Caco-2 (cell line): ENCODE measurements at regions not wholly inside any gene's neighbourhood (a gene's known extent, or its start where the extent isn't known, plus 50 kb on each side); places are given as distances from the start of the nearest gene placed in this dataset.

Experiments
- BruUV-seq: library from RNA; stranded (reverse); fragments of 400-500 nt; replicated peaks from 2 replicates; lab custom pipeline; 2021; lab: Mats Ljungman, UMichigan
- CTCF ChIA-PET: fragments of 300-600 bp; sonication (Branson Sonifier 250); formaldehyde crosslinking; loops from one replicate; lab custom pipeline; 2022; ENCODE audit warnings: antibody characterized with exemption; lab: Charles Lee
- POLR2A ChIA-PET: fragments of 300-600 bp; sonication (Branson Sonifier 250); formaldehyde crosslinking; loops from one replicate; lab custom pipeline; 2022; ENCODE audit warnings: antibody characterized with exemption; lab: Charles Lee
- DNase-seq, 2 experiments: peaks; one replicate each; pipeline versions ENCODE4 v3.0.0 to v3.0.0-alpha.2; 2020 to 2022
- H3K27me3 ChIP-seq: replicated peaks from 2 replicates; pipeline ENCODE4 v1.6.0; 2011; ENCODE audit warnings: low read length; ENCODE audit not compliant: control insufficient read depth, insufficient read depth
- H3K36me3 ChIP-seq: 2 replicates; pipeline ENCODE4 v1.5.1; 2011; ENCODE audit warnings: low read length; ENCODE audit not compliant: control insufficient read depth, insufficient read depth
- H3K4me1 ChIP-seq: fragments of 250-450 bp; sonication (Bioruptor Pico); 2 replicates; pipeline ENCODE4 v1.5.1; 2020; ENCODE audit warnings: mild to moderate bottlenecking
- H3K4me3 ChIP-seq: 2 replicates; pipeline ENCODE4 v1.5.1; 2011; ENCODE audit warnings: low read depth, mild to moderate bottlenecking, control low read depth, low read length
- H3K9me3 ChIP-seq: fragments of 250-450 bp; sonication (Bioruptor Pico); 2 replicates; pipeline ENCODE4 v1.5.1; 2020; ENCODE audit warnings: mild to moderate bottlenecking, moderate library complexity
- H3K27ac Mint-ChIP-seq: one replicate; pipeline ENCODE4 v1.8.0; 2022; ENCODE audit warnings: mixed read lengths; ENCODE audit not compliant: unreplicated experiment
- H3K27me3 Mint-ChIP-seq: one replicate; pipeline ENCODE4 v1.8.0; 2022; ENCODE audit warnings: mixed read lengths; ENCODE audit not compliant: insufficient read depth, unreplicated experiment
- H3K36me3 Mint-ChIP-seq: one replicate; pipeline ENCODE4 v1.8.0; 2022; ENCODE audit warnings: mild to moderate bottlenecking, mixed read lengths; ENCODE audit not compliant: insufficient read depth, unreplicated experiment
- H3K4me1 Mint-ChIP-seq: one replicate; pipeline ENCODE4 v1.8.0; 2022; ENCODE audit warnings: low read depth, mixed read lengths; ENCODE audit not compliant: unreplicated experiment
- H3K4me3 Mint-ChIP-seq: one replicate; pipeline ENCODE4 v1.8.0; 2022; ENCODE audit warnings: mild to moderate bottlenecking, moderate library complexity, mixed read lengths; ENCODE audit not compliant: unreplicated experiment
- H3K9me3 Mint-ChIP-seq: one replicate; pipeline ENCODE4 v1.8.0; 2022; ENCODE audit warnings: mixed read lengths; ENCODE audit not compliant: unreplicated experiment
- intact Hi-C: fragments of 100-400 bp; cut with micrococcal nuclease; formaldehyde crosslinking; loops from one replicate; pipeline ENCODE4 v1.10.0; 2022; ENCODE audit not compliant: unreplicated experiment
- TF ChIP-seq, protein P1 (sequence below), 2 experiments: fragments of 200-600 bp in 1 of 2; IDR thresholded peaks; 1 replicate in 1 of 2; 2 replicates in 1 of 2; pipeline versions ENCODE4 v1.5.1 to v1.8.0; 2011 to 2022; ENCODE audit warnings: antibody characterized with exemption in 1 of 2, control low read depth in 1 of 2, inconsistent platforms in 1 of 2, low read depth in 1 of 2, low read length in 1 of 2, mild to moderate bottlenecking in 1 of 2, moderate library complexity in 1 of 2; ENCODE audit not compliant: insufficient read depth in 1 of 2, severe bottlenecking in 1 of 2, unreplicated experiment in 1 of 2

DNA sequence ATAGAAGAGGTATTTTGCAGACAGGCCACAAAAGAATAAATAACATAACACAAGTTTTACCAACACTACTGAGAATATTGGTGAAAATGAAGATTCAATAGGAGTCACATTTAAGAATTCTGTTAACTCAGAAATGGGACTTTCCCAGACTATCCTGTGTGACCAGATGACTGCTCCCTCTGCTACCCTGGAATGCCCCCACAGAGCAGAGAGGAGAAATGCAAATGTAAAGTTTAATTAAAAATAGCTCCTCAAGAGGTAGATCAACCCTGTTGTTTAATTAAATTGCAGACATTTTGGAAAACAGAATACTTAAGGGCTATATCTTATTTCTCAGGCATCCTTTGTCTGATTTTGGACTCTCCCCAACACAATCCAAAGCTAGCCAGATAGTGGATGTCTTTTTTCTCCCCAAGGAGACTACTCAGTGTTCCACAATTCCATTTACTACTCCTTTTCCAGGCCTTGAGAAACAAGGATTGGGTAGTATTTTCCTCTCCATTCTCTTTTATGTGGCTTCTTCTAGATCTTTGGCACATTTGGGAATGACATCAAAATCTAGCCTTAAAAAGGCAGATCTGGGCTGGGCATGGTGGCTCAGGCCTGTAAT is 104.7 kb upstream of the TSC22D1 start:
- CTCF ChIA-PET, result no interaction called here
- no TSS peak for BruUV-seq
- TF ChIP-seq, protein P1, sequence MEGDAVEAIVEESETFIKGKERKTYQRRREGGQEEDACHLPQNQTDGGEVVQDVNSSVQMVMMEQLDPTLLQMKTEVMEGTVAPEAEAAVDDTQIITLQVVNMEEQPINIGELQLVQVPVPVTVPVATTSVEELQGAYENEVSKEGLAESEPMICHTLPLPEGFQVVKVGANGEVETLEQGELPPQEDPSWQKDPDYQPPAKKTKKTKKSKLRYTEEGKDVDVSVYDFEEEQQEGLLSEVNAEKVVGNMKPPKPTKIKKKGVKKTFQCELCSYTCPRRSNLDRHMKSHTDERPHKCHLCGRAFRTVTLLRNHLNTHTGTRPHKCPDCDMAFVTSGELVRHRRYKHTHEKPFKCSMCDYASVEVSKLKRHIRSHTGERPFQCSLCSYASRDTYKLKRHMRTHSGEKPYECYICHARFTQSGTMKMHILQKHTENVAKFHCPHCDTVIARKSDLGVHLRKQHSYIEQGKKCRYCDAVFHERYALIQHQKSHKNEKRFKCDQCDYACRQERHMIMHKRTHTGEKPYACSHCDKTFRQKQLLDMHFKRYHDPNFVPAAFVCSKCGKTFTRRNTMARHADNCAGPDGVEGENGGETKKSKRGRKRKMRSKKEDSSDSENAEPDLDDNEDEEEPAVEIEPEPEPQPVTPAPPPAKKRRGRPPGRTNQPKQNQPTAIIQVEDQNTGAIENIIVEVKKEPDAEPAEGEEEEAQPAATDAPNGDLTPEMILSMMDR (IDR thresholded peaks at IDR 0.05; ENCODE audit: insufficient read depth in 1 of 2, low read depth in 1 of 2, low read length in 1 of 2, severe bottlenecking in 1 of 2, unreplicated experiment in 1 of 2), result no peak

DNA sequence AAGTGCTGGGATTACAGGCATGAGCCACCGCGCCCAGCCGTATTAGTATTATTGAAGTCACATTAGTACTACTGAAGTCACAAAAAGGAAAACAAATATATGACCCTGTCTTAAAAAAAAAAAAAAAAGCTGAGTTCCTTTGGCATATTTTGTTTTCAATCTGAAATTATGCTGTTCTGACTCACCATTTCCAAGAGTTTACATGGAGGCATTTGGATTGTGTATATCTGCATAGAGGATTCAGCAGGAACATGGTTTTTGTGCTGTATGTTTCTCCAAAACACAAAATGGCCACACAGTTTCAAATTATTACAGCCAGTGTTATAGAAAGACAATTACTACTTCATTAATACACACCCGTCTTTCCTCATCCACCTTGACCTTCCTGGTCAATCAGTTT is 103.5 kb upstream of the TSC22D1 start:
- no peak overlapping the region for H3K4me3 Mint-ChIP-seq
- no peak overlapping the region for H3K27ac Mint-ChIP-seq

More for the DNA sequence above, 104.7 kb upstream of the TSC22D1 start:
- Histone ChIP-seq H3K9me3 (peaks cover 8% of the 10 kb centered on the region), H3K4me3 (no peak overlapping the region), H3K36me3 (no peaks in the 10 kb centered on the region), H3K4me1 (no peaks in the 10 kb centered on the region), H3K27me3 (no peaks in the 10 kb centered on the region)
- Mint-ChIP-seq H3K9me3 (peaks cover 27% of the 10 kb centered on the region), H3K27ac (no peak overlapping the region), H3K36me3 (no peaks in the 10 kb centered on the region), H3K27me3 (no peaks in the 10 kb centered on the region), H3K4me1 (no peaks in the 10 kb centered on the region), H3K4me3 (no peak overlapping the region)
- no peak for DNase-seq
- POLR2A ChIA-PET, result no interaction called here
- intact Hi-C loops, result no loop called here

DNA sequence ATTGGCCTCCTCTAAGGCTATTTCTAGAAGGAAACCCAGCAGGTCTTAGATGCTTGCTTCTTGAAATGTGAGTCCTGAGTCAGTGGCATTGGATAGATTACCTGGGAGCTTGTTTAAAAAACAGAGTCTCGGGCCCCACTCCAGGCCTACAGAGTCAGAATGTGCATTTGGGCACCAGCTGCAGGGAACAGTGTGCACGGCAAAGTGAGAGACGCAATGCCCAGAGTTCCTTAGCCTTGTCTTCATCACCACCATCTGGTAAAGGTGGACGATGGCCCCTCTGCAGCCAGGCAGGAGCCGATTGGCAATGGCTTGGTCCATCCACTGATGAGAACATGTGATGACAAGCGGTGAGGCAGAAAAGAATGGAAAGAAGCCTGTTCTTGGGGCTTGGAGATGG is 102.1 kb upstream of the TSC22D1 start:
- Mint-ChIP-seq H3K4me3 (no peak overlapping the region), H3K36me3 (no peaks in the 10 kb centered on the region)
- POLR2A ChIA-PET, result no interaction called here

More for the DNA sequence above, 103.5 kb upstream of the TSC22D1 start:
- Mint-ChIP-seq H3K36me3 (no peaks in the 10 kb centered on the region), H3K27me3 (no peaks in the 10 kb centered on the region), H3K9me3 (peaks cover 25% of the 10 kb centered on the region), H3K4me1 (no peaks in the 10 kb centered on the region)
- H3K4me3 ChIP-seq, result no peak overlapping the region
- no peak for DNase-seq
- TF ChIP-seq, protein P1 (IDR thresholded peaks at IDR 0.05; ENCODE audit: insufficient read depth in 1 of 2, low read depth in 1 of 2, low read length in 1 of 2, severe bottlenecking in 1 of 2, unreplicated experiment in 1 of 2), result no peak
- intact Hi-C loops, result no loop called here
- ChIA-PET POLR2A (no interaction called here), CTCF (no interaction called here)
- H3K36me3 ChIP-seq, result no peaks in the 10 kb centered on the region
- no peaks in the 10 kb centered on the region for H3K27me3 ChIP-seq
- no peaks in the 10 kb centered on the region for H3K4me1 ChIP-seq
- no TSS peak for BruUV-seq
- H3K9me3 ChIP-seq, result peaks cover 8% of the 10 kb centered on the region

More for the DNA sequence above, 102.1 kb upstream of the TSC22D1 start:
- TF ChIP-seq, protein P1 (IDR thresholded peaks at IDR 0.05; ENCODE audit: insufficient read depth in 1 of 2, low read depth in 1 of 2, low read length in 1 of 2, severe bottlenecking in 1 of 2, unreplicated experiment in 1 of 2), result no peak
- no TSS peak for BruUV-seq
- no peaks in the 10 kb centered on the region for H3K36me3 ChIP-seq
- Mint-ChIP-seq H3K27me3 (no peaks in the 10 kb centered on the region), H3K27ac (no peak overlapping the region), H3K4me1 (no peaks in the 10 kb centered on the region), H3K9me3 (peaks cover 16% of the 10 kb centered on the region)
- no peak for DNase-seq
- H3K27me3 ChIP-seq, result no peaks in the 10 kb centered on the region
- CTCF ChIA-PET, result no interaction called here
- intact Hi-C loops, result no loop called here
- H3K4me1 ChIP-seq, result no peaks in the 10 kb centered on the region
- H3K9me3 ChIP-seq, result no peaks in the 10 kb centered on the region
- no peak overlapping the region for H3K4me3 ChIP-seq
